GM13977 (cell line): ENCODE measurements at regions not wholly inside any gene's neighbourhood (a gene's known extent, or its start where the extent isn't known, plus 50 kb on each side); places are given as distances from the start of the nearest gene placed in this dataset.
"Not testable (repeated sequence)": the region's sequence is repeated elsewhere in the genome, so short reads cannot be mapped to it uniquely, and the experiment has no call there.

Experiments
- DNase-seq: peaks from one replicate; pipeline ENCODE4 v3.0.0; 2012; ENCODE audit warnings: low spot score
- CTCF ChIP-seq: IDR thresholded peaks from 2 replicates; pipeline ENCODE4 v1.5.1; 2012; ENCODE audit warnings: mild to moderate bottlenecking, control low read depth; ENCODE audit not compliant: insufficient read depth; ENCODE audit errors: extremely low read depth, missing control alignments
- in situ Hi-C: fragments of 300-500 bp; cut with MboI; formaldehyde crosslinking; loops from one replicate; pipeline ENCODE4 v1.12.0; 2022; ENCODE audit warnings: low sequenced_read_pairs, low pct_unique_long_range_greater_than_20kb, mixed read lengths, inconsistent platforms; ENCODE audit not compliant: unreplicated experiment

GRCh38 chr1:25011943-25012638 is 82.0 kb upstream of the RUNX3 start:
- in situ Hi-C loops = no loop called here
- TF ChIP-seq CTCF = no peak
- no peak for DNase-seq

DNA sequence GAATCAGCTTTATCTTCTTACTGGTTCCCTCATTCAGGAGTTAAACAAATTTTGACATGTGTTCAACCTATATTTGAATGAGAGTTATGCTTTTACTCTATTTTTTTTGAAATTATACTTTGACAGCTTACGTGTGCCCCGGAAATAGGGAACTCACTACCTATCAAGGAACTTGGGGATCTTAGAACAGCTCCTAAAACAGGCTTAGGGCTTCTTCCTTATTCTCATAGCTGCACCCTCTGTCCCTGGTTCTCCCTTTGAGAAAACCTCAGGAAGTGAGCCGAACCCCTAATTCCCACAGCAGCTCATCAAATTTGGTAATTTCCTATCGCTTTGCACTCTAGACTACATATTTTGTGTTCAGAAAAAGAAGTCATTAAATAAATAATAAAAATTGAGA is 81.2 kb upstream of the RUNX3 start:
- no peak for TF ChIP-seq CTCF
- DNase-seq = no peak
- in situ Hi-C loops = no loop called here

GRCh38 chr1:25009671-25010262 is 79.7 kb upstream of the RUNX3 start:
- no peak for TF ChIP-seq CTCF
- in situ Hi-C loops = no loop called here
- DNase-seq = no peak

DNA sequence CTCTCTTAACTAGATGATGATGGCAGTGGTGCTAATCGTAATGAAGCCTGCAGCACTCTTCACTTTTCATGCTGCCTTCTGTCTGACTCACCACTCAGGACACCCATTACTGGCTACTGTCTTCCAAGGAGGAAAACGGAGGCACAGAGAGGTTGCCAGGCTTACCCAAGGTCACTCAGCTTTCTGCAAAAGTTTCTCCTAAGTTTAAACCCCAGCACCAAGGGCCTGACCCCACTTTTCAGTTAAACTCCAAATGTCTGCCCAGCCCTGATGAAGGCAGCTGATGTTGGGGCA is 78.1 kb upstream of the RUNX3 start:
- no peak for TF ChIP-seq CTCF
- in situ Hi-C loops = no loop called here
- no peak for DNase-seq

DNA sequence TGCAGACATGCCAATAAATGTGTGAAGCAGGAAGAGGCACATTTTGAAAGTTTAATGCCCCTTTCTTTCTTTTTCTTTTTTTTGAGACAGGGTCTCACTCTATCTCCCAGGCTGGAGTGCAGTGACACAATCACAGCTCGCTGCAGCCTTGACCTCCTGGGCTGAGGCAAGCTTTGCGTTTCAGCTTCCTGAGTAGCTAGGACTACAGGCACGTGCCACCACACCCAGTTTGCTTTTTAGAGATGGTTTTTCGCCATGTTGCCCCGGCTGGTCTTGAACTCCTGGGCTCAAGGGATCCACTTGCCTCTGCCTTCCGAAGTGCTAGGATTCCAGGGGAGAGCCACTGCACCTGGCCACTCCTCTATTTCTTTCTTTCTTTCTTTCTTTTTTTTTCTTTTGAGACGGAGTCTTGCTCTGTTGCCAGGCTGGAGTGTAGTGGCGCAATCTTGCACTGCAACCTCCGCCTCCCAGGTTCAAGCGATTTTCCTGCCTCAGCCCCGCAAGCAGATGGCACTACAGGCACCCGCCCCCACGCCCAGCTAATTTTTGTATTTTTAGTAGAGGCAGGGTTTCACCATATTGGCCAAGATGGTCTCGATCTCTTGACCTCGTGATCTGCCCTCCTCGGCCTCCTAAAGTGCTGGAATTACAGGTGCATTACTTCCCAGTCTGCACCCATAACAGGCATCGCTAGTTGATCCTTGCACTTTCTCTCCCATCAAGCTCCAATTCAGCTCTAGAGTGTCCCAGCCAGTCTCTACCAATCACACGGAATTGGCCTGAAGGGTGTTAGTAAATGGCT is 77.5 kb upstream of the RUNX3 start:
- DNase-seq, in situ Hi-C loops: not testable (repeated sequence)

GRCh38 chr1:25006770-25007169 is 76.7 kb upstream of the RUNX3 start:
- in situ Hi-C loops = no loop called here
- no peak for DNase-seq
- TF ChIP-seq CTCF = no peak

GRCh38 chr1:25004355-25004754 is 74.3 kb upstream of the RUNX3 start:
- no peak for TF ChIP-seq CTCF
- in situ Hi-C loops = no loop called here
- no peak for DNase-seq
